Epithelial cell of proximal tubule (primary cell): ENCODE measurements at regions not wholly inside any gene's neighbourhood (a gene's known extent, or its start where the extent isn't known, plus 50 kb on each side); places are given as distances from the start of the nearest gene placed in this dataset.
"Not testable (repeated sequence)": the region's sequence is repeated elsewhere in the genome, so short reads cannot be mapped to it uniquely, and the experiment has no call there.

Experiments used
- DNase-seq: peaks from one replicate; pipeline ENCODE4 v3.0.0-alpha.2; 2011; ENCODE audit warnings: low read depth
- H3K4me3 ChIP-seq: 2 replicates; pipeline ENCODE4 v1.5.1; 2011; ENCODE audit warnings: low read depth, mild to moderate bottlenecking, low read length
- TF ChIP-seq, protein P1 (sequence below): conservative IDR thresholded peaks from 2 replicates; pipeline ENCODE4 v1.5.1; 2012; ENCODE audit warnings: low read depth, mild to moderate bottlenecking, low read length

DNA sequence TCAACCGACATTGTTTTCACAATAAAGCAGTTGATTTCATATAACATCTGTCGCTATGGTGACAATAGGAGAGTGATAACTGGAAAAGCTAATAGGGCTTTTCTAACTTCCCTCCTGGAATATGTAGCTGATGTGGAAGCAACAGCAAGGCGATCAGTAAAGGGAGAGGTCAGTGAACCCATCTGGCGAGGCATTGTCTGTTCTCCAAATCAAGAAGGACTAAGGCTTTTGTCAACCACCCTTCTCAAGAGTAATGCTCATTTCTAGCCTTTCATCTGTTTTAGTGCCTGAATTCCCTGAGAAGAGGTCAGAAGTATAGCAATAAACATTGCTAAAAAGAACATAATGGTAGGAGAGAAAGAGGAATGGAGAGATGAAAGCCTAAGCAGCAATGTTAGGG lies 201.3 kb downstream of the AKAP7 start:
- TF ChIP-seq, protein P1, sequence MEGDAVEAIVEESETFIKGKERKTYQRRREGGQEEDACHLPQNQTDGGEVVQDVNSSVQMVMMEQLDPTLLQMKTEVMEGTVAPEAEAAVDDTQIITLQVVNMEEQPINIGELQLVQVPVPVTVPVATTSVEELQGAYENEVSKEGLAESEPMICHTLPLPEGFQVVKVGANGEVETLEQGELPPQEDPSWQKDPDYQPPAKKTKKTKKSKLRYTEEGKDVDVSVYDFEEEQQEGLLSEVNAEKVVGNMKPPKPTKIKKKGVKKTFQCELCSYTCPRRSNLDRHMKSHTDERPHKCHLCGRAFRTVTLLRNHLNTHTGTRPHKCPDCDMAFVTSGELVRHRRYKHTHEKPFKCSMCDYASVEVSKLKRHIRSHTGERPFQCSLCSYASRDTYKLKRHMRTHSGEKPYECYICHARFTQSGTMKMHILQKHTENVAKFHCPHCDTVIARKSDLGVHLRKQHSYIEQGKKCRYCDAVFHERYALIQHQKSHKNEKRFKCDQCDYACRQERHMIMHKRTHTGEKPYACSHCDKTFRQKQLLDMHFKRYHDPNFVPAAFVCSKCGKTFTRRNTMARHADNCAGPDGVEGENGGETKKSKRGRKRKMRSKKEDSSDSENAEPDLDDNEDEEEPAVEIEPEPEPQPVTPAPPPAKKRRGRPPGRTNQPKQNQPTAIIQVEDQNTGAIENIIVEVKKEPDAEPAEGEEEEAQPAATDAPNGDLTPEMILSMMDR: no peak
- DNase-seq: no peak
- no peak overlapping the region for H3K4me3 ChIP-seq

DNA sequence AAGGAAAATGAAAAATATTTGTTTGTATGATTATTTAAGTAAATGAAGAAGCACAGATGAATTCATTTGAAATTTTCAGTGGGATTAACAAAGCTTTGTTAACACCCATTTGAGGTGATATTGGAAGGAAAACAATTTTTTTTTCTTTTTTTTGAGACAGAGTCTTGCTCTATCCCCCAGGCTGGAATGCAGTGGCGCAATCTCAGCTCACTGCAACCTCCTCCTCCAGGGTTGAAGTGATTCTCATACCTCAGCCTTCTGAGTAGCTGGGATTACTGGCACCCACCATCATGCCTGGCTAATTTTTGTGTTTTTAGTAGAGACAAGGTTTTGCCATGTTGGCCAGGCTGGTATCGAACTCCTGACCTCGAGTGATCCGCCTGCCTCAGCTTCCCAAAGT lies 211.6 kb downstream of the AKAP7 start:
- DNase-seq, H3K4me3 ChIP-seq: not testable (repeated sequence)

DNA sequence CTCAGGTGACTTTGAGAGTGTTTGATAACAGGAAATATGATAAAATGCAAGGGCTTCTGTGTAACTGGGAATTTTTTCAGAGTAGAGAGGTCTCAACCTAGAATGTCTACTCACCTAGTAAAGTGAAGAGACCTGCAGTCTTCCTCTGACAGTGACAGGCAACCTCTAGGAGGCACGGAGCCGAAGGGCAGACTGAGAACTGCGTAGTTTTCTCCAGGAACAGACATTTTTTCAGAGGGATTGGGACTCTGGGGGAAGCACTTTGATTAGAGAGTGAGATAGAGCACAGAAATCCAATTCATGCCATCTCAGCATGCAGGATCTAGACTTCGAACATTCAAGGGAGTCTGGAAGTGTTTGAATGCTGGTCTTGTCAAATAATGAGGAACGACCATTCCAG lies 213.3 kb downstream of the AKAP7 start:
- no peak overlapping the region for H3K4me3 ChIP-seq
- no peak for DNase-seq
- TF ChIP-seq, protein P1: no peak

DNA sequence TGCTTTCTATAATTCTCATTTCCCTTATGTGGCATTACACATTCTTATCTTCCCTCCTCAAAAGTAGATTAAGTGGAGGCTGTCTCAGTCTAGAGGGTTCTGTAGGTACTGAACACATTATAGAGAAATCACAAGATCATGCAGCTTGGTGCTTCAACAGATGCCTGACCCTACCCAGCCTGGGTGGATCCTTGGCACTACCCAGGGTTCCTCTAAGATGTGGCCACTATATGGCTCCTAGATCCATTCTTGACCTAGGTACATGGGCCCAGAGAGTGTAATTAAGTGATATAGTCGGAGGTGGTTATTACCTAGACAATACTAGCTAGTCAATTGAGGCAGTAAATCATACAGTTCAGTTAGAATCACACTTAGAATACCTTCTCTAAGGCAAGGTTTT lies 213.9 kb downstream of the AKAP7 start:
- no peak for DNase-seq
- TF ChIP-seq, protein P1: no peak
- H3K4me3 ChIP-seq: no peak overlapping the region

DNA sequence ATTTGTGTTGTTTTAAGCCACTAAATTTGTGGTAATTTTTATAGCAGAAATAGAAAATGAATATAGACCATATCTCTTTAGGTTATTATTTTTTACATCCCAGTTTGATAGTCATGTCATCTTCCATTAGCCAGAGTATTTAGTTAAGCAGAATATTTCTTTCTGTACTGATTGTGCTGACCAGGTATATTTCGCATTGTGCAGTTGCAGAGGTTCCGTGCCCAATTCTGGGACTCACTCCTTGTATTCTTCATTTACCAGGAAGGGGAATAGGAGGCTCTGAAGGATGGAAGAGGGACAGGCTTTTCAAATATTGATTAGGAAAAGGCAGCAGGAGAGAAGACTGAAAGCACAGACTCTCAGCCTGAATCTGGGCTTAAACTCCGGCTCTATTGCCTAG lies 217.8 kb downstream of the AKAP7 start:
- TF ChIP-seq, protein P1: no peak
- H3K4me3 ChIP-seq: no peak overlapping the region
- no peak for DNase-seq

DNA sequence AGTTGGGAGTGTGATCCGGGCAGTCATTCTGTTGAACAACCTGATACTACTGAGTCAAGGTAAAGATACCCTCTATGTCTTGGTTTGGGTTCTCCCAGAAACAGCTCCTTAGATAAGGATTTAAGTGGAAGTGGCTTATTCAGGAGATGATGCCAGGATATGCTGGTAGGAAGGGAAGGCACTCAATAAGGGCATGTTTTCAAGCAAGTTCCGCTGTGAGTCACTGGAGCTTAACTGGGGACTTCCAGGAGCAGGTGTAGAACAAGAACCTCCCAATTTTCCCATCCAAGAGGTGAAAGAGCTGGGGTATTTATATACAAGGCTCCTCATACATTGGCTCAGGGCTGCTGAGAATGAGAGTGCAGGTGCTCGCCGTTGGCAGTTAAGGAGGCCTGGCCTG lies 218.6 kb downstream of the AKAP7 start:
- H3K4me3 ChIP-seq: no peak overlapping the region
- TF ChIP-seq, protein P1: no peak
- DNase-seq: no peak

DNA sequence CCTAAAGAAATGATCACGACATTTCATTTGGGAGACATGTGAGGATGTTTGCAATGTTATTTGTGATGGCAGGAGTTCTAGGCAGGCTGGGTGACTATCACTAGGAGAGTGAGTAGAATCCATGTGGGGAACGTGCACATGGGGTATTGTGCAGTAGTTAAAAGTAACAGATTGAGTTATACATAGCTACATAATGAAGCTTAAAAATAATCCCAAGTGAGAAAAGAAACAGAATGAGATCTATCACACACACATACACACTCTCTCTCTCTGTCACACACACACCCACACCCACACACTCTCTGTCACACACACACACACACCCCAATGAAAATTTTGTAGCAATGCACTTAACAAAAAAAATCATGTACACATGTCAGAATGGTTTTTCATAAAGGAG lies 218.7 kb upstream of the ARG1 start:
- TF ChIP-seq, protein P1: no peak
- no peak for DNase-seq
- H3K4me3 ChIP-seq: no peak overlapping the region

DNA sequence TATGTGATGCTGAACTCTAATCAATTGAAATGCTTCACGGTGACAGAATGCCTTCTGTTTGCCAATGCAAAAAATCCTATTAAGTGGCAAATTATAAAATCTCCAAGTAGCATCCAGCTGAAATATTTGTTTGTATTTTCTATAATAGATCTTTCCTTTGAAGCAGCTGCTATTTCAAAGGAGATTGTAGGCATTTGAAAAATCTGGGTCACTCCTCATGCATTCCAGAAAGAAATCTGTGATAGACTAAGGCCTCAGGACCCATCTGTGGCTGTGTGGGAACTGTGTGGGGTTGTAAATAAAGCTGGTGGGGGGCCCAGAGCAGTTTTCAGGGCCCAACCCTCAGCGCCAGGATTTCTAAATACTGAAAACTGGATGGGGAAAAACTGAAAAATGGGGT lies 216.9 kb upstream of the ARG1 start:
- H3K4me3 ChIP-seq: no peak overlapping the region
- DNase-seq: no peak
- TF ChIP-seq, protein P1: no peak
